NCI-H2227 treated with DMSO at 0.1 percent for 48 hours (cell line): ENCODE measurements at regions not wholly inside any gene's neighbourhood (a gene's known extent, or its start where the extent isn't known, plus 50 kb on each side); places are given as distances from the start of the nearest gene placed in this dataset.

Source experiments
- DNase-seq: peaks from one replicate; lab custom pipeline; 2025; lab: John Stamatoyannopoulos, UW

DNA sequence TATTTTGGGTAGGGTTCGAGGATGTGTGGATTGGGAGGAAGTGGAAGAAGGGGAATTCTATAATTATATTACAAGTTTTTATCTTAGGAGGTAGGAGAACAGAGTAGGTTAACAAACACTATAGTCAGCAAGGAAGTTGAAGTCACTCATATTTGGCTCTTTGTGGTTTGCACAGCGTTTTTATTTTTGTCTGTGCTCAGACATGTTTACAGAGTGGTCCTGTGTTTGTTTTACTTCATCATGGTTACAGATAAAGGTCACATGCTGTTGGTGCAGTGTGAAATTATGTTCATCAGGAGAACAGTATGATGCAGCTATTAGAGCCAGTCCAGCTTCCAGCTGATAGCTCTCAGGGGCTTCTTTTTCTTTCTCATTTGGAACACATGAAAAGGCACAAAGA is 299.9 kb upstream of the SFRP2 start:
- DNase-seq: no peak

DNA sequence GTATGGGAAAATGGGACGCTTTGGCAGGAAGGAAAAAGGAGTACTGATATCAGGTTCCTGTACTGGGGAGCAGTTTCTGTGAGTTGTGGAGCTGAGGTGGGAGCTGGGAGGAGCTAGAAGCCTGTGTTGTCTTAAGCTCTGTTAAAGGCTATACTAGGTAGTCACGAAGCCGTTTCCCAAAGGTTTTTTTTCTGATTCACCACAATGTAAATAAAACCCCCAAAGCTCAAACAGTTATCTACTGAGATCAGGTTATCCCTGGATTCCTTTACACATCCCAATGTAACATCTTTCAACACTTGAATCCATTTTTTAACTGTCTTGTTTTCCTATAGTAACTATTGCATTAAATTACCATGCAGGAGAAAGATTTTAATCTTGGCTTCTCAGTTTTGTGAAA is 297.4 kb upstream of the SFRP2 start:
- no peak for DNase-seq

DNA sequence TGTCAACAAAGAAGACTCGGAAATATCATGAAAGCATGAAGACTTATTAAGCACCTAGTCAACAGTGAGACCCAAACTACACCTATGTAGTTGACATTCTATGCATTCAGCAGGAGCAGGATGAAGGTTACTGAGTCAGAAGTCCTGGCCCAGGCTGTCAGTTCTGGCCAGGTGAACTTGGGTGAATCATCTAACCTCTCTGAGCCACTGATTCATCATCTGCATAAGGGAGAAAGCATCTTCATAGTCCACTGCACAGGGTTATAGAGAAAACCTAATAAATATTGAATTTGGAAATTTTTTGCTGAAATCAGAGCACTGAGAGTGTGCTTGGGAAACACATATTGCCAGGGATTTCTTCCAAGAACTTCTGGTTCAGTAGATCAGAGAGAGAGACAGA is 296.0 kb upstream of the SFRP2 start:
- no peak for DNase-seq

DNA sequence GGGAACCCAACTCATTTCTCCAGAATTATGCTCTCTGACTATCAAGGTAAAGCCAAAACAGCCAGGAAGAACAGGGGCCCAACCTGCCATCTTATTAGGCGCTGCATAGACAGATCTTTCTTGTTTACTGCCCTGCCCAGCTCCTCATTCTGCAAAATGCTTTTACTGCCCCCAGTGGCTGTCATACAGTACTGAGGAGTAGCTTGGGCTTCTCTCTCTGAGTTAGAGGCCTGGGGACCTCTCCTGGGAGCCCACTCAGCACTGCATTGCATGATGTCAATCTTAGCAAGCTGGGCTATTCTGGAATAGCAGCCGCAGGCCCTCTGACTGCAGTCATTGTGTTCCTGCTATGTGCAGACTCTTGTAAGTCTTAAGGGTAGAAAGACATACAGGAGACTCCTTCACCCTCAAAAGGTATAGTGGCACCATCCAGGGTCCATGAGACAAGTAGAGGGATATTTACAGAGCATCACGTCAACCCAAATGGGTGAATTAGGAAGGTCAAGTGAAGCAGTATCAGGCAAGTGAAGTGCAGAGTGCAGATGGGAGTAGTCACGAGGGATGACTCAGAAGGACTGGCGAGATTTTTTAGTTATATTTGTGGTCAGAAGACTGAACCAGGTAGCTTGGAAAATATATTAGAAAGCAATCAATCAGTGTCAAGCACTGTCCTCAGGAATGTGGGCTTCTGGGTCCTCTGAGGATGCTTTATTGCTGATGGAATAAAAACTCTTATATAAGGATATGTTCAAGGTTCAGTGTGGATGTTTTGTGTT is 294.1 kb upstream of the SFRP2 start:
- no peak for DNase-seq

DNA sequence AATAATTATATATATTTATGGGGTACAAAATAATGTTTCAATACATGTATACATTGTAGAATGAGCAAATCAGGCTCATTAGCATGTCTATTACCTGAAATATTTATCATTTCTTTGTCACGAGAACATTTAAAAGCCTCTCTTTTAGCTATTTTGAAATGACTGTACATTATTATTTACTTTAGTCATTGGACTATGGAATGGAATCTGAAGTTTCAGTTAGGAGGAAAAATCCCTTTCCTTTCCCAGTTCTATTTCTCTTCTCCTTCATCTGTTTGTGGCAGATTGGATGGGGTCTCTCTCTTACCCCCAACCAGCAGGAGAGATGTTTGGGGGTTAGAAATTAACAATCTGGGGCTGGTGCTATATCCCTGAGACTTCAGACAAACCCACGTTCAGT is 292.5 kb upstream of the SFRP2 start:
- DNase-seq: no peak

DNA sequence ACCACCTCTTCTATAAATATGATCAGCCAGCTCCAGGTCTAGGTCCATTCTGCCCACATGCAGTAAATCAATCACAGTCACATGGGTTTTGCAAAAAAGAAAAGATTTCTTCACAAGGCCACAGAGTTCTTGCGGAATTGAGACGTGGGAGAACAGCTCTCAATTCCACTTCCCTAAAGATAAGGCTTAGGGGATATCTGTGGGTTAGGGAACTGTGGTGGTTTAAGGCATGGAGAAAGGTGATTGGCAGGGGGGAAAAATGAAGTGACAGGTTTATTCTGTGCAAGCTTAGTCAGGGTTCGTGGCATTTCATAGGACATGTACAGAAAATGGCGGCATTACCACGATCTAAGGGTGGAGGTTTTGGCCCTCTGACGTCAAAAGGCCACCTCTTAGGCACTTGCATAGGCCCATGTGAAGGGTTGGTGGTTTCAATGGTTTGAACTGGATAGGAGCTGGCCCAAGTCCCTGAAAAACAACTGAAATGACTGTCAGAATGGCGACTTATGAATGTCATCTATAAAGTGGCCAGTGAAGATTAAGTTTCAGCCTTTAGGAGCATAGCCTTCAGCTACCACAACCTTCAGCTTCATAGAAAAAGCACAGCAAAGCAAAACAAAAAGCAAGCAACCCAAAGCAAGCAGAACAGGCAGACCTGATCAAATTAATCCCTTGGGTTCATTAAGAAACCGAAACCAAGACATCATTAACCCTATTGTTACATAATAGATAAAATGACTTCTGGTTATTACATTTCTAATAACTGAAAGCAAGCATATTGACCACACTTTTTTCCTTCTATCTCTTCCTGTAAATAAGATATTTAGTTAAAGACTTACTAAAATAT is 289.8 kb upstream of the SFRP2 start:
- no peak for DNase-seq

DNA sequence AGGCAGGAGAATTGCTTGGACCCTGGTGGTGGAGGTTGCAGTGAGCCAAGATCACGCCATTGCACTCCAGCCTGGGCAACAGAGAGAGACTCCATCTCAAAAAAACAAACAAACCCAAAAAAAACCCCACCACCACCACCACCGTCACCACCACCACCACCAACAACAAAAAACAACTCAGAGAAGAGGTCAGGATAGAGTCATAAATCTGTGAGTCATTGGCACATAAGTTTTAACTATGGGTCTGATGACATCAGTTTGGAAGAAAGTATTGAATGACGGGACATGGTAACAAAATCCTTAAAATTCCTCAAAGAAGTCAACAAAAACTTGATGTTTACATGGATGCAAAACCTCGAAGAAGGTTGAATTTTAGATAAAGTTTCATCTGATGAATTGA is 288.0 kb upstream of the SFRP2 start:
- DNase-seq: no peak

DNA sequence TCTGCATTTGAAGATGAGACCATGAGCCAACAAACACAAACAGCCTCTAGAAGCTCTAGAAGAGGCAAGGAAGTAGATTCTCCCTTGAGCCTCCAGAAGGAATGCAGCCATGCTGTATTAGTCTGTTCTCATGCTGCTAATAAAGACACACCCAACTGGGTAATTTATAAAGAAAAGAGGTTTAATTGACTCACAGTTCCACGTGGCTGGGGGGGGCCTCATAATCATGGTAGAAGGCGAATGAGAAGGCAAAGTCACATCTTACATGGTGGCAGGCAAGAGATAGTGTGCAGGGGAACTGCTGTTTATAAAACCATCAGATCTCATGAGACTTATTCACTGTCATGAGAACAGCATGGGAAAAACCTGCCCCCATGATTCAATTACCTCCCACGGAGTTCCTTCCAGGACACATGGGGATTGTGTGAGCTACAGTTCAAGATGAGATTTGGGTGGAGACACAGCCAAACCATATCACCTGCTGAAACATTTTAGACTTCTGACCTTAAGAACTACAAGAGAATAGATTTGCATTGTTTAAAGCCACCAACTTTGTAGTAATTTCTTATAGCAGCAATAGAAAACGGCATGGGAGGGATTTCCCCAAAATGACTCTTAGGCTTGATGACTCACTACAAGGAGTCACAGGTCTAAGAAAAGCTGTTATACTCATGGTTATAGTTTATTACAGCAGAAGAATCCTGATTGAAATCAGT is 284.4 kb upstream of the SFRP2 start:
- no peak for DNase-seq

DNA sequence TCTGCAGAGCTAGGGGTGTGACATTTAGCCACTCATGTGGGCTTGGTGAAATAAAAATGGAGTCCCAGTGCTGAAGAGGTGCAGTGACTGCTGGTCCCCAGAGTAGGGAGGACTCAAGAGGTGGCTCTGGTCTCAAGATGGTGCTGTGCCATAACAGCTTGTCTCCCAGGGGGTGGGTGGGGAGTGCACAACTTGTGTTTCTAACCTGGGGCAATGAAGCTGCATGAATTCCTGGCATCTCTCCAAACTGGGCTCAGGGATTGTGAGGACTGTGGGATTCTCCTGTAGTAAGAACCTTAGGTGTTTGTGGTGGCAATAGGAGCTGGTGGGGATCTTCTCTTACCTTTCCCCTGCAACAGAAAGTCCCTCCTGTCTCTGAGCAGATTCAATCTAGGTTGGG is 278.9 kb upstream of the SFRP2 start:
- no peak for DNase-seq

DNA sequence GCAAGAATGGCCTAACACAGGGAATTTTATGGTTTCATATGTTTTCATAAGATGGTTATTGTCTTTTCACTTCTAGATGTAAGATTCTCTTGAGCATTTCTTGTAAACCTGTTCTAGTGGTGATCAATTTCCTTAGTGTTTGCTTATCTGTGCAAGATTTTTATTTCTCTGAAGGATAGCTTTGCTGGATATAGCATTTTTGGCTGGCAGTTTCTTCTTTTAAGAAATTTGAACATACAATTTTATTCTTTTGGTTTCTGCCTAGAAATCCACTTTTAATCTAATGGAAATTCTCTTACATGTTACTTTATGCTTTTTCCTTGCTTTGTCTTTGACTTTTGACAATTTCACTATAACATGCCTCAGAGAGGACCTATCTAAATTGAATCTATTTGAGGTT is 276.5 kb upstream of the SFRP2 start:
- DNase-seq: no peak

DNA sequence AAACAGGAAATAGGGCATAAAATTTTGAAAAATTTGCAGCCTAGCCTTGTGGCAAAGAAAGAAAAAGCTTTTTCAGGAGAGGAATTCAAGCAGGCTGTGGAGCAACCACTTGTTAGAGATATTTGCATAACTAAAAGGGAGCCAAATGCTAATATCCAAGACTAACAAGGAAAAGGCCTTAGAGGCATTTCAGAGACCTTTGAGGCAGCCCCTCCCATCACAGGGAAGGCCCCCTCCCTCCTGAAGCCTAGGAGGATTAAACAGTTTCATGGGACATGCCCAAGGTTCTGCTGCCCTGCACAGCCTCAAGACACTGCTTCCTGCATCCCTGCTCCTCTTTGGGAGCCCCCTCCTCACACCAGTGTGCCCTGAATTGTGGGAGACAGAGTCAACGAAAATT is 275.4 kb upstream of the SFRP2 start:
- no peak for DNase-seq

DNA sequence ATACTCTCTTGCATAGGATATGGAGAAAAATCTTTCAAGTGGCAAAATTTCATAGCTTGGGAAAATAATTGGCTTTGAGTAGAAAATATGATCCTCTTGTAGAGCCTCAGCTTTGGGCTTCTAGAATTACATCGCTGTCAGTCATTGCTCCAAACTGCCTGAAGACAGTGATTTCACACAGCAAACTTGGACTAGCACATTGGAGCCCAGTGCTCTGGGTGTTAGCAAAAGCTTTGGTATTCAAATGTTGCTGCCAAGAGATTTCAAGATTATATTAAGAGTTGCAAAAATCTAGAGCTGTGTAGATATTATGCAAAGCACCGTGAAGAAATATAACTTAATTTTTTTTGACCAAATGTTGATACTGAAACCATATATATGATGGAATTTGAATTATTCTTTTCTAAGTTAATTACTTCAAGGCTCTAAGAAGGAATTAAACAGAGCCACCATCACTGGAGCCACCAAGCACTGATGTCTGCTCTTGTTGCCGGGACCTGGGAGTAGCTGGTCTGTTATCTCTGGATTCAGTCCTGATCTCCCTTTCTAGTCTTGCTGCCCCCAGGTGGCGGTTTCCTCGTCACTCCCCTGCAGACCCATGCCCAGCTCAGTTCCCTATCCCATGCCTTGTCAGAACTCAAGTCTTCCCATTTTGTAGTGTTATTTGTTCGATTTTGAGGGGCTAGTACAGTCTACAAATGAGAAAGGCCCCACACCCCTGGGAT is 260.7 kb upstream of the SFRP2 start:
- DNase-seq: no peak

DNA sequence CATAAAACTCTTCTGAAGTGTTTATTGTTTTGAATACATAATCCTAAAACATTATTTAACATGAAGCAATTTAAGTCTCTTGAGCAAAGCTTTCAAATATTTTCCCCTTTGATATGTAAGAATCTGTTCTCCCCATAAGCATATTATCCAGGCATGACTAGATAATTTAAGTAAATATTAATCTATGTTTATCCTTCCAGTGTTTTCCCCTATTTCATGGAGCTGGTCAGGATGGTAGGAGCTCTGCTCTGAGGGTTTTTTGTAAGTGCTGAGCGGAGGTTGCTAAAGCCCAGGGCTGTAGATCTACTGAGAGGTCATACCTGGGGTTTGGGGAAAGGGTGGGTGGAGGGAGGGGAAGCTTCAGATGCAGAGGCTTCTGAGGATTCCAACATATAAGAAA is 258.9 kb upstream of the SFRP2 start:
- no peak for DNase-seq

DNA sequence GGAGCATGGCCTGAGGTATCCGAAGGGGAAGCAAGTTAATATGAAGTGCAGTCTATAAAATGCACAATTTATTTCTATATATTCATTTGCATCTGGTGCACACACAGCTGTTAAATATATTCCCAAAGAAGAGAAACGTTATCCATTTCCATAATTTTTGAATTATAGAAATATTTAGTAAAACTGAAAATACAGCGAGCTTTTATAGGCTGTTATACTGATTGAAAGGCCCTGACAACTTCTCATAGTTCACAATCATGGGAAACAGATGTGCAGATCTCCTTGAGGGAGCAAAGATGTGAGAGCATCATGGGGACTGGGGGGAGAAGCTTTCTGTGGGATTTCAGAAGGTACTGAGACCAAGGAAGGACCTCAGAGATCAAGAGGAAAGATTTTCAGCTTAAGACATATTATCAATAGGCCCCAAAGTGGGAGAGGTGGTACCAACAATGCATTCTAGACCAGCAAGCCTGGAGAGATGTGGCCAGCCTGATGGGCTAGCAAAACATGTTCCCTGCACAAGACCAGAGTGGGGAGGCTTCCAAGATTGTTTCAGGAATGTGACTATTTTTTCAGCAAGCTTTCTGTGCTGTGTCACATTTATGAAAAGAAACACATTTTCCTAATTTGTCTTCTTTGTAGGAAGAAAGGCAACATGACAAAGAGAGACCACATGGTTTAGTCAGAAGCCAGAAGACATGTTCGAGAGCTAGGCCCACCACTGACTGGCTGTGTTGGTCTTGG is 256.0 kb upstream of the SFRP2 start:
- no peak for DNase-seq

DNA sequence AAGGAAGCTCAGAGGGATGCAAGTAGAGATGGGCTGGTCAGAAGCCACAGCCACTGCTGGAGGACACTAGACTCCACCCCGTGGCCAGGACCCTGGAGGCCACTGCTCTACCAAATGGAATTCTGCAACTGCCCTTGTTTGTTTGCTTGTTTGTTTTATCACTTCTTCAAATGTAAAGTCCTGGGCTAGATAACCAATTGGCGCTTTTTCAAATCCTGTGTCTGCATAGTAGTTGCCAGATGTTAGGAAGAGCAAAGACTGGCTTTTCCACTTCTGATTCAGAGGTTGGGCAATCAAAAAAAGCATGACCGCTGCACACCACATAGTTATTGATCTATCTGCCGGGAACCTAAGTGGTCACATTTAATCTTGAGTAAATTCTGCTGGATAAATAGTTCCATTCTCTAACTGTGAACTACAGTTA is 255.2 kb upstream of the SFRP2 start:
- no peak for DNase-seq

DNA sequence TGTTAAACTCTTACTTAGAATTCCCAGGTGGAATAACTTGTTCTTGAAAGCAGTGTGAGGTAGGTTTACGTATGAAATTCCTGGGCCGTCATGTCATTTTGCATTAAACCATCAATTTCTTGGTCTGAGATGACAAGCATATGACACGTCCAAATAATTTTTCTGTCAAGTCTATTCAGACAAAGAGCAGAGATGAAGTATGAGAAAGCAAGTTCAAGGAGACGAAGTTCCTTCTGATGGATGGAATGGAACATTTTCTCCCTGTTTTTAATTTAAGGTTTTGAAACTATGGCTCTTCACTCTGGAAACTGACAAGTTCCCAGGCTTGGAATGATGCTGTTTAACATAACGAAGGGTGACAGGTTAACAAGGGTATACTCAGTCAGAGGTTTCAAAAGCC is 252.8 kb upstream of the SFRP2 start:
- DNase-seq: no peak

DNA sequence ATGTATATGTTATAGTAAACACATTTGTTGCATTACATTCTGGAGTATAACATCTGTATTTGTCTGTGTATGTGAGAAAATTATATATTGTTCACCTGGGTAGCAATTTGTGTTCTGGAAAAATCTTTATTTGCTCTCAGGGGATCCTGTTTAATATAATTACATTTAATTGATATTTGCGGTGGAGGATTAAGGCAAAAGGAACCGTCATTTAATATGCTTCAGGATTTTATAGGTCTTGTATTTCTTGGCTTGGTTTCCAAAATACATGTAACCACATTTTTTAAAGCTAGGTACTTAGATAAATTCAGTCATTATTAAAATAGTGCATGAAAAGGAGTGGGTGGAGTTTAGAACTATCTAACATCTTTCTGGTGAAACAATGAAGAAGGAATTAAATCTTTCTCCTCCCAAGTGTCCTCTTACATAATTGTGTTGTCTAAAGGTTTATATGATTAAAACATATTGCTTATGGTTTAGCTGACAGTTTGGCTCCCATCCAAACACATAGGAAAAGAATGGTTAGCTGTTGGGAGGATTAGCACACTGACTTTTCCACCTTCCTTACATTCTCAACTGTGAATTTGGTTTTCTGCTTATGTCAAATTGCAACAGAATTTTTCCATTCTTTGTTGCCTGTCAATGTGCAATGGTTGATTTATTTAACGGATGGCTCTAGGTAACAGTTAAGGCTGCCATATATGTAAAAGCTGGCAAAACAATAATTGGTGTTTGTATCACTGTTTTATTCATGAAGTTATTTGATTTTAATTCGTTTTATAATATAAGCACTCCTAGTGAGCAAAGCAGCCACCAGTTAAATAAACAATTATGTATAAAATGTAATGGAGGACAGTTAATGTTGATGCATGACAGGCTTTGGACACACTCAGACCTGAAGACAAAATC is 250.8 kb upstream of the SFRP2 start:
- no peak for DNase-seq

DNA sequence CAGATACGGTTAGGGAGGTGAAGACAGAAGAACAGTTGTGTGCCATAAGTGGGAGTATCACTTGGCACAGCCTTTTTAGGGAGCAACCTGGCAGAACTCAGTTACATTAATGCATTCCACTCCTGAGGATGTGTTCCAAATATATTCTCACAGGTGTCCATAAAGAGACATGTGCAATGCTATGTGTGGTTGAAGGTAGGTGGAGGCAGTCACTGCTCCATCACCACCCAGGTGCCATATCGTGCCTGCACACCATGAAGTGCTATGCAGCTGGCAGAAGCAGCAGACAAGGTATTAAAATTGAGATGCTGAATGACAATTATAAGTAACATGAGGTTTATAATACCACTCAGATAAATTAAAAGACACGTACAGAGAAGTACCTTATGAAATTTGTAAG is 248.0 kb upstream of the SFRP2 start:
- DNase-seq: no peak

DNA sequence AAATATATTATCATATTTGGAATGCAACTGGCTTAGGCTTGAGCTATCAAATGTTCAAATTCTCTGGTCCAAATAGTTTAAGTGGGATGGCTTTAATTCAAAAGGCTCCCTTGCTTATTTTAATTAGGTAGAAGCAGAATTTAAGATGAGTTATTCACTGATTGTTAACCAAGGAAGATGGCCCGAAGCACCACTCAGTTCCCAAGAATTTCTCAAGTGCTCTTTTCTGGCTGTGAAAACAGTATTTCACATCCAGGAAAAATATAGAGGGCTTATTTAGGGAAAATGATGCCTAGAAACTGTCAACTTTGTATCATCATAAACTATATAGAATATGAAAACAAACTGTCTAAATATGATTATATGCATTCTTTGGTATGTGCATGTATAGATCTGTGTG is 246.5 kb upstream of the SFRP2 start:
- DNase-seq: no peak

DNA sequence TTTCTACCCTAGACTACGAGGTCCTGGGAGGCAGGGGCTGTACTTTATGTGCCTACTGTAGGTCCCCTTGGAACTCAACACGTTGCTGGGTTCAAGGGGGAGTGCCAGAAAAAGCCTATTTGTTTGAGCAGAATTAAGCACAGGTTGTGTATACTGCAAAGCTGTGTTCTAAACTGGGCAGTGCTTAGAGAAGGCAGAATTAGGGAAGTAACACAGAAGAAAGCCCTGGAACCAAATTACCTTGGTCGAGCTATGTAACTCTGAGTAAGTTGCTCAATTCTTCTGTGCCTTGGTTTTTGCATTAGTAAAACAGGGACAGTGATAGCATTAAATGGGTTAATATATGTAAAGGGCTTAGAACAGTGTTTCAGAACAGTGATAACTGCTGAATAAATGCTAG is 245.0 kb upstream of the SFRP2 start:
- no peak for DNase-seq
